H1 (cell line): ENCODE measurements at regions not wholly inside any gene's neighbourhood (a gene's known extent, or its start where the extent isn't known, plus 50 kb on each side); places are given as distances from the start of the nearest gene placed in this dataset.

Experiments used
- ATF2 ChIP-seq: IDR thresholded peaks from 2 replicates; pipeline ENCODE4 v1.6.1; 2012; ENCODE audit warnings: low read length, inconsistent platforms
- CHD2 ChIP-seq: IDR thresholded peaks from 2 replicates; pipeline ENCODE4 v1.6.1; 2012; ENCODE audit warnings: low read length, improper control_type of control experiment
- CTCF ChIP-seq, 3 experiments: IDR thresholded peaks; 1 replicate in 2 of 3; 2 replicates in 1 of 3; pipeline versions ENCODE4 v1.5.1 to v1.6.1; 2011; ENCODE audit warnings: low read length in 3 of 3, mild to moderate bottlenecking in 3 of 3, inconsistent platforms in 2 of 3, low read depth in 1 of 3, moderate library complexity in 1 of 3; ENCODE audit not compliant: insufficient read depth in 1 of 3; ENCODE audit errors: control extremely low read depth in 1 of 3
- EP300 ChIP-seq, 2 experiments: IDR thresholded peaks; 1 replicate in 1 of 2; 2 replicates in 1 of 2; pipeline ENCODE4 v1.6.1; 2011 to 2012; ENCODE audit warnings: low read depth in 2 of 2, low read length in 2 of 2, mild to moderate bottlenecking in 2 of 2, borderline replicate concordance in 1 of 2, inconsistent platforms in 1 of 2, moderate library complexity in 1 of 2
- EZH2 ChIP-seq: fragments of 200-600 bp; sonication (generic); IDR thresholded peaks from 2 replicates; pipeline ENCODE4 v1.7.1; 2012; ENCODE audit warnings: low read depth, mild to moderate bottlenecking, moderate library complexity, low read length, inconsistent platforms; ENCODE audit not compliant: severe bottlenecking
- FOSL1 ChIP-seq: IDR thresholded peaks from 2 replicates; pipeline ENCODE4 v1.6.1; 2011; ENCODE audit warnings: mild to moderate bottlenecking, low read depth, low read length, moderate library complexity; ENCODE audit not compliant: insufficient read depth
- JUN ChIP-seq: IDR thresholded peaks from 2 replicates; pipeline ENCODE4 v1.6.1; 2011; ENCODE audit warnings: low read depth, mild to moderate bottlenecking, improper control_type of control experiment, low read length
- NANOG ChIP-seq: IDR thresholded peaks from 2 replicates; pipeline ENCODE4 v1.6.1; 2011; ENCODE audit warnings: low read length, low read depth, mild to moderate bottlenecking, inconsistent platforms; ENCODE audit not compliant: insufficient read depth, poor library complexity, severe bottlenecking
- POLR2A ChIP-seq, 2 experiments: IDR thresholded peaks; 1 replicate in 1 of 2; 2 replicates in 1 of 2; pipeline ENCODE4 v1.6.1; 2011; ENCODE audit warnings: low read depth in 2 of 2, low read length in 2 of 2, mild to moderate bottlenecking in 2 of 2; ENCODE audit errors: control extremely low read depth in 1 of 2
- POLR2AphosphoS5 ChIP-seq: IDR thresholded peaks from 2 replicates; pipeline ENCODE4 v1.6.1; 2011; ENCODE audit warnings: low read depth, low read length
- POU5F1 ChIP-seq: IDR thresholded peaks from 2 replicates; pipeline ENCODE4 v1.6.1; 2011; ENCODE audit warnings: low read depth, mild to moderate bottlenecking, low read length, moderate library complexity
- TAF1 ChIP-seq: IDR thresholded peaks from 2 replicates; pipeline ENCODE4 v1.6.1; 2011; ENCODE audit warnings: mild to moderate bottlenecking, low read depth, low read length
- TEAD4 ChIP-seq: IDR thresholded peaks from 2 replicates; pipeline ENCODE4 v1.6.1; 2012; ENCODE audit warnings: low read depth, low read length, inconsistent platforms, mixed read lengths
- YY1 ChIP-seq: IDR thresholded peaks from 2 replicates; pipeline ENCODE4 v1.6.1; 2011; ENCODE audit warnings: low read depth, mild to moderate bottlenecking, low read length

GRCh38 chr5:105963696-105964255 is 1707.0 kb downstream of the EFNA5 start:
- TF ChIP-seq CTCF (IDR thresholded peaks at IDR 0.05; ENCODE audit: control extremely low read depth in 1 of 3, insufficient read depth in 1 of 3, low read depth in 1 of 3, low read length in 3 of 3), result no peak
- no peak for TF ChIP-seq CHD2
- TF ChIP-seq FOSL1, result no peak
- no peak for TF ChIP-seq POU5F1
- no peak for TF ChIP-seq TAF1
- TF ChIP-seq POLR2A (IDR thresholded peaks at IDR 0.05; ENCODE audit: control extremely low read depth in 1 of 2, low read depth in 2 of 2, low read length in 2 of 2), result no peak
- no peak for TF ChIP-seq JUN
- TF ChIP-seq EZH2, result no peak
- no peak for TF ChIP-seq NANOG
- no peak for TF ChIP-seq YY1
- TF ChIP-seq ATF2, result no peak
- TF ChIP-seq TEAD4, result no peak
- no peak for TF ChIP-seq POLR2AphosphoS5
- no peak for TF ChIP-seq EP300 (IDR thresholded peaks at IDR 0.05; ENCODE audit: borderline replicate concordance in 1 of 2, low read depth in 2 of 2, low read length in 2 of 2)
